ENCODE measurements at regions not wholly inside any gene's neighbourhood (a gene's known extent, or its start where the extent isn't known, plus 50 kb on each side); places are given as distances from the start of the nearest gene placed in this dataset.
A peak's percentile ranks its signal among the peaks of the same experiment; 100 is the strongest.
"Not testable (repeated sequence)": the region's sequence is repeated elsewhere in the genome, so short reads cannot be mapped to it uniquely, and the experiment has no call there.

- DNase-seq (ENCODE audit: low spot score) = not testable (repeated sequence)
Measured at GRCh38 chr7:63856466-63856865, 142.2 kb upstream of the ZNF722 start.

- no peak for DNase-seq (ENCODE audit: low spot score)
Measured at GRCh38 chr7:63867127-63867526, 131.5 kb upstream of the ZNF722 start.

DNA sequence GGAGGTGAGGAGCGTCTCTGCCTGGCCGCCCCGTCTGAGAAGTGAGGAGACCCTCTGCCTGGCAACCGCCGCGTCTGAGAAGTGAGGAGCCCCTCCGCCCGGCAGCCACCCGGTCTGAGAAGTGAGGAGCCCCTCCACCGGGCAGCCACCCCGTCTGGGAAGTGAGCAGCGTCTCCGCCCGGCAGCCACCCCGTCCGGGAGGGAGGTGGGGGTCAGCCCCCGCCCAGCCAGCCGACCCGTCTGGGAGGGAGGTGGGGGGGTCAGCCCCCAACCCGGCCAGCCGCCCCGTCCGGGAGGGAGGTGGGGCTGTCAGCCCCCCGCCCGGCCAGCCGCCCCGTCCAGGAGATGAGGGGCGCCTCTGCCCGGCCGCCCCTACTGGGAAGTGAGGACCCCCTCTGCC, 124.4 kb upstream of the ZNF722 start:
- not testable (repeated sequence) for DNase-seq (ENCODE audit: low spot score)

DNA sequence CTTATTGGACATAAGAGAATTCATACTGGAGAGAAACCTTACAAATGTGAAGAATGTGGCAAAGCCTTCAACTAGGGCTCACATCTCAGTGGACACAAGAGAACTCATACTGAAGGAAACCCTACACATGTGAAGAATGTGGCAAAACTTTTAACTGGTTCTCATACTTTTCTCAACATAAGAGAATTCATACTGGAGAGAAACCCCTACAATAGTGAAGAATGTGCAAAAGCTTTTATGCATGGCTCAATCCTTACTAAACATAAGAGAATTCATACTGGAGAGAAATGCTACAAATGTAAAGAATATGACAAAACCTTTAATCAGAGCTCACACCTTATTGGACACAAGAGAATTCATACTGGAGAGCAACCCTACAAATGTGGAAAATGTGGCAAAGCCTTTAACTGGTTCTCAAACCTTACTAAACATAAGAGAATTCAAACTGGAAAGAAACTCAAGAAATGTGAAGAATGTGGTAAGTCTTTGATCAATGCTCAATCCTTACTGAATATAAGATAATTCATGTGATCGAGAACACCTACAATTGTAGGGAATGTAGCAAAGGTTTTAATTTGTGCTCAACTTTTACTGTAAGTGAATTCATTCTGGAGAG, 121.8 kb upstream of the ZNF722 start:
- DNase-seq (ENCODE audit: low spot score) = no peak

GRCh38 chr7:63887031-63887430, 111.6 kb upstream of the ZNF722 start:
- DNase-seq (ENCODE audit: low spot score) = no peak

- DNase-seq (ENCODE audit: low spot score) = peak; percentile 55
Measured at GRCh38 chr7:63899691-63900393, 98.8 kb upstream of the ZNF722 start.

- peak; percentile 87 for DNase-seq (ENCODE audit: low spot score)
Measured at GRCh38 chr7:63900394-63901203, 98.0 kb upstream of the ZNF722 start.

DNA sequence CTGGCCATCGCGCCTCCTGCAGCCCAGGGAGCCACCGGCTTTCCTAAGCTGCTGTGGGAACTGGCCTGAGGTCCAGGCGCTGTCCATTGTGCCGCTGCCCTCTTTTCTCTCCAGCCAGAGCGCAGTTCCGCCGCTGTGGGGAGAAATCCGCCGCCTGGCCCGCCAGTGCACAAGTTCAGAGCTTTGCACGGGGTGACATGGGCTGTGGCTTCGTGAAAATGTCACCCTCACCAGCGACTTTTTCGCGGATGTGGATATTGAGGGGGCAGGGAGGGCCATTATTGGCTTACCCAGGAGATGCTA, 97.5 kb upstream of the ZNF722 start:
- not testable (repeated sequence) for DNase-seq (ENCODE audit: low spot score)

- no peak for DNase-seq (ENCODE audit: low spot score)
Measured at GRCh38 chr7:63918986-63919385, 79.7 kb upstream of the ZNF722 start.

GRCh38 chr7:63925262-63925625, 73.4 kb upstream of the ZNF722 start:
- DNase-seq (ENCODE audit: low spot score) = no peak

- DNase-seq (ENCODE audit: low spot score) = peak; percentile 90
Measured at GRCh38 chr7:63925626-63926460, 72.8 kb upstream of the ZNF722 start.

GRCh38 chr7:63927261-63927660, 71.4 kb upstream of the ZNF722 start:
- DNase-seq (ENCODE audit: low spot score) = no peak

- DNase-seq (ENCODE audit: low spot score) = no peak
Measured at GRCh38 chr7:63931057-63931600, 67.5 kb upstream of the ZNF722 start.

- DNase-seq (ENCODE audit: low spot score) = no peak
Measured at GRCh38 chr7:63931985-63932577, 66.6 kb upstream of the ZNF722 start.

Measured in activated CD4-positive, alpha-beta T cell treated with anti-CD3 and anti-CD28 coated beads, Interleukin-2, Interleukin-4, amounts not matched to agents 100 ng/mL and 50 ng/mL, durations not matched to agents 16 hours and 8 hours (primary cell).